ENCODE measurements at regions not wholly inside any gene's neighbourhood (a gene's known extent, or its start where the extent isn't known, plus 50 kb on each side); places are given as distances from the start of the nearest gene placed in this dataset.

DNA sequence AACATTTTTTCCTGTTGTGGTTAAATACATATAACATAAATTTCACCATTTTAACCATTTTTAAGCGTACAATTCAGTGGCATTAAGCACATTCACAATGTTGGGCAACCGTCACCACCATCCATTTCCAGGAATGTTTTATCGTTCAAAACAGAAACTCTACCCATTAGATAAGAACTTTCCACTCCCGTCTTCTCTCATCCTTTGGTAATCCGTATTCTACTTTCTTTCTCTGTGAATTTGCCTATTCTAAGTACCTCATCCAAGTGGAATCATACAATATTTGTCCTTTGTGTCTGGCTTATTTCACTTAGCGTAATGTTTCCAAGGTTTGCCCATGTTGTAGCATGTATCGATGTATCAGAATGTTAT is 336.0 kb downstream of the RRAGC start:
- no peaks in the 10 kb centered on the region for H3K36me3 Mint-ChIP-seq (ENCODE audit: insufficient read depth in 2 of 2)
- ATAC-seq (replicated peaks in 1 of 2): no peak

DNA sequence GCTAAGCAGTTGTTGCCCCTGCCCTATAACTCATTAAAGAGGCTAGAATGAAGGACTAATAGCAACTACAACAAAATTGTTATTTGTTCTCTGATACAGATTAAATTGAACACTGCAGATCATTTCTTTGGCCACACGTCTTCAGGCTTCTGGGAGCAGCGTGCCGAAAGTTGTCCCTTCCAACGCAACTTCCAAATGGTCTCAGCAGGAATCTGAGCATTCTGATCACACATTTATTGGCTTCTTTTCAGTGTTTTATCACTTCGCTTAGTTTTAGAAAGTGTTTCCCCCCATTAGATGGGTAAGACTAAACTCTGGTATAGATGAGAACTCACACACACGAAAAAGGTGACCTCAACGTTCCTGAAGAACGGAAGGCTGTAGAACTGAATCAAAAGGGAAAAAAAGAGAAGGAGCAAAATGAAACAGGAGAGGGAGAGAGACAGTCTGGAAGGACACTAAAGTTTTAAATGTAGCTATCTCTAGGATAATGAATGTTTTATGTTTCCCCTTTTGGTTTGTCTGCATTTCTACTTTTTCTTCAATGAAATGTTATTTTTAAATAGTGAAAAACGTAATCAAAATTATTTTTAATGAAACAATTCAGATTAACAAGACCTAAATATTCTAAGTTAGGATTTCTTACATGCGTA is 336.5 kb downstream of the RRAGC start:
- ATAC-seq (replicated peaks in 1 of 2) (no peak), DNase-seq (no peak)
- Mint-ChIP-seq H3K4me1 (ENCODE audit: low read depth) (peaks cover 21% of the 10 kb centered on the region), H3K27ac (no peak overlapping the region), H3K27me3 (ENCODE audit: low read depth) (no peaks in the 10 kb centered on the region), H3K36me3 (ENCODE audit: insufficient read depth in 2 of 2) (no peaks in the 10 kb centered on the region), H3K9me3 (no peaks in the 10 kb centered on the region), H3K4me3 (no peak overlapping the region)

More for the DNA sequence above, 336.0 kb downstream of the RRAGC start:
- H3K4me1 Mint-ChIP-seq (ENCODE audit: low read depth): peaks cover 22% of the 10 kb centered on the region
- no peaks in the 10 kb centered on the region for H3K27me3 Mint-ChIP-seq (ENCODE audit: low read depth)
- DNase-seq: no peak
- H3K9me3 Mint-ChIP-seq: no peaks in the 10 kb centered on the region
- no peak overlapping the region for H3K4me3 Mint-ChIP-seq
- no peak overlapping the region for H3K27ac Mint-ChIP-seq

DNA sequence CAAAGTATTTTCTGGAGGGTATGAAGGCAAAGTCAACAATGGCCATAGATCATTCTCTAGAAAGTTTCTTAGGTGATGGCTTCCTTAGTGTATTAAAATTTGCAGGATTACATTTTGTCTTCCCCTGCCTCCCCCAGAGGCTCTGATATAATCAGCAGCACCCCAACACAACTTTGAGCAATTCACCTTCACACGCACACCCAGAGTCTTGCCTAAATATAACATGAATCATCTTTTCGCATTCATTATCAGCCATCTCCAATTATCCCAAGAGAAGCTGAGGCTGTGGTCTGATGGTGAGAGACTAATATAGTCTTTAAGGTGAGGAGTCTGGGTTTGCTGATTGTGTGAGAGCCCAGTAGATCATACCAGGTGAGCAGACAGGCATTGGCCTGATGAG is 343.0 kb downstream of the RRAGC start:
- DNase-seq: no peak
- Mint-ChIP-seq H3K9me3 (no peaks in the 10 kb centered on the region), H3K27ac (no peak overlapping the region), H3K27me3 (ENCODE audit: low read depth) (no peaks in the 10 kb centered on the region), H3K36me3 (ENCODE audit: insufficient read depth in 2 of 2) (no peaks in the 10 kb centered on the region), H3K4me1 (ENCODE audit: low read depth) (no peaks in the 10 kb centered on the region), H3K4me3 (no peak overlapping the region)
- ATAC-seq (replicated peaks in 1 of 2): no peak

DNA sequence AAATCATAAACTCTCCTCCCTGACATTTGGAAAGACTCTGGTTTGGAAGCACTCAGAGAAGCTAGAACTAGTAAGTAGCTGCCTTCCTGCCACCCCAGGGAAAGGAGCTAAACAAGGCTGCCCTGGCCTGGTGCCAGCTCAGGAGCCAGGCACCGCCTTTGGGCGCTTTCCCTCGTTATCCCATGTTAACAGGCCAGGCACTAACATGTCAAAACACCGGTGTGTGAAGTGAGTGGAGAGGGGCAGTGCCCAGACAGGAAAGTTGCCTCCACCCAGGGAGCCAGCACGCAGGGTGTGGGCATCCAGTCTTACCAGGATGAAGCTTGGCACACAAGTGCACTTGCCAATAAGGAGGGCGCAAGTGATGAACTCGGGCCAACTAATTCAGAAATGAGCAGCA is 346.8 kb downstream of the RRAGC start:
- no peaks in the 10 kb centered on the region for H3K4me1 Mint-ChIP-seq (ENCODE audit: low read depth)
- no peaks in the 10 kb centered on the region for H3K36me3 Mint-ChIP-seq (ENCODE audit: insufficient read depth in 2 of 2)
- DNase-seq (no peak), ATAC-seq (replicated peaks in 1 of 2) (no peak)
- peaks cover 15% of the 10 kb centered on the region for H3K27me3 Mint-ChIP-seq (ENCODE audit: low read depth)
- H3K27ac Mint-ChIP-seq: no peak overlapping the region
- H3K9me3 Mint-ChIP-seq: no peaks in the 10 kb centered on the region
- H3K4me3 Mint-ChIP-seq: no peak overlapping the region

DNA sequence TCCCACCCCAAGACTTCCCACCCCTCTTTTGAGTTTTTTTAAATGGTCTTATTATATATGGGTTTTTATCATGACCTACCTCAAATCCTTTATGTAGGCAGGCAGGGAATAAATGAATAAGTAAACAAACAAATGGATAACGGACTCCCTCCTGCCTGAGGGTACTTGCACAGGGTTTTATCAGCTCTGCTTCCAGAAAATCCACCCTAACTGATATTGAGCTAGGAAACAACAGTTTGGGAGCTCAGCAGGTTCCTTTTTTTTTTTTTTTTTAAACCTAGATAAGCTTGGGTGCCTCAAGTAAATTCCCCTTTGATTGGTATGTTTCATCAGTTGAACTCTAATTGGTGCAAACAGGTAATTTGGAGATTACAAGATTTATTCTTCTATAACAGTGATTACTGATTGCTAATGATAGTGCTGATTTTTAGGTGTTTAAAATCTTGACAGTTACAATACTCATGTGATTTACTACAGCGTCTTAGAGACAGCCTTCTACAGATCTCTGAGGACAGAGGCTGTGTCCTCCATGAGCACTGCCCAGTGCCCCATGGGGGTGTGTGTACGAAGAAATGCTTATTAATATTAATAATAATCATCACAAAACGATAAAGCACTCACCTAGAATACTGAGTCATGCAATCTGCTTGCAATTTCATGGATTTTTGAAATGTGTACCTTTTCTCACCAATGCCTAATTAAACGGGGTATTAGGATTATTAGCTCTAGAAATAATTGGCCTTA is 347.4 kb downstream of the RRAGC start:
- Mint-ChIP-seq H3K4me1 (ENCODE audit: low read depth) (no peaks in the 10 kb centered on the region), H3K9me3 (no peaks in the 10 kb centered on the region), H3K27me3 (ENCODE audit: low read depth) (peaks cover 16% of the 10 kb centered on the region), H3K4me3 (no peak overlapping the region), H3K27ac (no peak overlapping the region), H3K36me3 (ENCODE audit: insufficient read depth in 2 of 2) (no peaks in the 10 kb centered on the region)
- ATAC-seq (replicated peaks in 1 of 2) (no peak), DNase-seq (no peak)

DNA sequence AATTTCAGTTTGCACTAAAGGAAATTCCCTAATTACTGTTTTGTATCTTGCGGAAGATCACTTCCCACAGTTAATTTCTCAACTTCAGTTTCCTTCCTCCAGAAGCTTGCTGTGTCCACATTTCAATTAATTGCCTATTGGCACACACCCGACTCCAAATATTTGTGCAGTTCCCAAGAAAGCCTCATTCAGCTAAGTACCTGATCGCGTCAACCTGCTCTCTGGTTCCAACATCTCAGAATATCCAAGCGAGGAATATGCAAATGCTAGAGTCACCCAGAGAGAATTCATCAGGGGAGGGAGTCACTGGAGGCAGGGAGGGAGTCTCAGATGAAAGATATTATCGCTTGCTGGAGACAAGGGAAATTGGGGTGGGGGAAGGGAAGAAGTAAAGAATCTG is 351.3 kb downstream of the RRAGC start:
- no peaks in the 10 kb centered on the region for H3K4me1 Mint-ChIP-seq (ENCODE audit: low read depth)
- no peaks in the 10 kb centered on the region for H3K36me3 Mint-ChIP-seq (ENCODE audit: insufficient read depth in 2 of 2)
- ATAC-seq (replicated peaks in 1 of 2) (no peak), DNase-seq (no peak)
- H3K27ac Mint-ChIP-seq: peak overlapping the region; percentile 19
- H3K4me3 Mint-ChIP-seq: no peak overlapping the region
- H3K9me3 Mint-ChIP-seq: no peaks in the 10 kb centered on the region
- H3K27me3 Mint-ChIP-seq (ENCODE audit: low read depth): peaks cover 27% of the 10 kb centered on the region

DNA sequence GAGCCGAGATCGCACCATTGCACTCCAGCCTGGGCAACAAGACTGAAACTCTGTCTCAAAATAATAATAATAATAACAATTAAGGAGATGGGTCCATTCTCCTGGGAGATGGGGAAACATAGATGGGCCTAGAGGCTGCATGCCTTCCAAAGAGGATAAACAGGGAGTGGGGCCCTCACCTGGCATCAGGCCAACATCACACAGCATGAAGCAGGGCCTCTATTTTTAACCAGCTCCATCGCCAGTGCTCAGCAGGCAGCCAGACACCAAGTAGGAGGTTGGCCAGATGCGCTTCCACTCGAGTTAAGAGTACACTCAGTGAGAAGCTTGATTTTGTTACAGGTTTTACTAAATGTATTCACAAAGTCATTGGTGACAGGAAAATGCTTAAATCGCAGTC is 352.0 kb downstream of the RRAGC start:
- Mint-ChIP-seq H3K27me3 (ENCODE audit: low read depth) (peaks cover 28% of the 10 kb centered on the region), H3K36me3 (ENCODE audit: insufficient read depth in 2 of 2) (no peaks in the 10 kb centered on the region), H3K27ac (no peak overlapping the region), H3K4me1 (ENCODE audit: low read depth) (no peaks in the 10 kb centered on the region), H3K9me3 (no peaks in the 10 kb centered on the region), H3K4me3 (no peak overlapping the region)
- DNase-seq (no peak), ATAC-seq (replicated peaks in 1 of 2) (no peak)

DNA sequence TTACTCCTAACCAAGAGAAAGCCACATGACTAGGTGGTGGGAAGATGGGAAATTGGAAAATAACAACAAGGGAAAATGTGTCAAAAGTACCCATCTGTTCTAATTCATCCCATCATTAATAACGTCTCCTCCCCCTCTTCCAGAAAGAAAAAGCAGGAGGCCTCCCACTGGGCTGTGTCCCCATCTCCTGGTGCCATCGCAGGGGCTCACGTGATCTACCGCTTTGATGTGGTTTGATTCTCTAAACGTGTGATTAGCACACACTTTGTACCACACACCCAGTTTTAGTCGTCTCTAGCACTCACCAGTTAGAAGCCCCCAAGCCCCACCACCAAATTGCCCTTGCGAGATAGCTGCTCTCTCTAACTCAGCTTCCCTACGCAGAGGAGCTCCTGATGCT is 353.6 kb downstream of the RRAGC start:
- no peak for ATAC-seq (replicated peaks in 1 of 2)
- no peak for DNase-seq
- Mint-ChIP-seq H3K4me3 (no peak overlapping the region), H3K27me3 (ENCODE audit: low read depth) (peaks cover 24% of the 10 kb centered on the region), H3K27ac (no peak overlapping the region), H3K9me3 (no peaks in the 10 kb centered on the region), H3K36me3 (ENCODE audit: insufficient read depth in 2 of 2) (no peaks in the 10 kb centered on the region), H3K4me1 (ENCODE audit: low read depth) (no peaks in the 10 kb centered on the region)

DNA sequence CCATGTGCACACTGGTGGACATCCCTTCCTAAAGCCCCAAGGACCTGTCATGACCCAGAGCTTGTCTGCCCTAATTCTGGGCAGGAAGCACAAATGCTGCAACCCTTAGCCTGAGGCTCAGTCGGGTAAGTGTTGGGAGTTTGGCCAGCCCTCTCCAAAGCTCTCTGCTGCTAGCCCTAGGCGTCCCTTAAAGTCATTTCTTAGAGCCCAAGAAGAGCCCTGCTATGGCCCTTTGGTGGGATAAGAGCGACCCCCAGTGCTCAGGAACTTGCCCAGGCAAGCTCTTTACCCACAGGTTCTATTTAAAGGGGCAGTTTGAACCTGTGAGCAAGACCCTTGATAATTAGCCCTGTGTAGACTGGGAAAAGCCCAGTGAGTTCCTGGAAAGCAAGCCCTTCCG is 356.8 kb downstream of the RRAGC start:
- ATAC-seq (replicated peaks in 1 of 2) (no peak), DNase-seq (no peak)
- Mint-ChIP-seq H3K9me3 (no peaks in the 10 kb centered on the region), H3K36me3 (ENCODE audit: insufficient read depth in 2 of 2) (no peaks in the 10 kb centered on the region), H3K27me3 (ENCODE audit: low read depth) (peaks cover 31% of the 10 kb centered on the region), H3K4me3 (no peak overlapping the region), H3K27ac (no peak overlapping the region), H3K4me1 (ENCODE audit: low read depth) (peaks cover 5% of the 10 kb centered on the region)

DNA sequence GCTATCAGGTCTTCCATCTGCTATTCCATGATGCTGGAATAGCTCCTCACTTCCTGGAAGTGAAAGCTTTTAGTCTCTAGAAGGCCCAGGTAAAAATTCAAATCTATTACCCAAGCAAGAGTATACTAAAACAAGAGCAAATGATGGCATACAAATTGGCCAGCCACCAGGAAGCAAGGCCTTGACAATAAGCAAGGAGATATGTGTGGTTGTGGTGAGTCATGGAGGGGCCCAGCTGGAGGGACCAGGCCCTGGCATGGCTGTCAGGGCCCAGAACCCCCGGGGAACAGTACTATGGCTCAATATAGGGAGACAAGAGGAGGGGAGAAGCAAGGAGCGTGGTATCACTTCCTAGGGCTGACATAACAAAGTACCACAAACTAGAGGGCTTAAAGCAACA is 358.7 kb downstream of the RRAGC start:
- Mint-ChIP-seq H3K4me1 (ENCODE audit: low read depth) (peaks cover 5% of the 10 kb centered on the region), H3K4me3 (no peak overlapping the region), H3K36me3 (ENCODE audit: insufficient read depth in 2 of 2) (no peaks in the 10 kb centered on the region), H3K27ac (no peak overlapping the region), H3K9me3 (no peaks in the 10 kb centered on the region), H3K27me3 (ENCODE audit: low read depth) (peaks cover 31% of the 10 kb centered on the region)
- DNase-seq (no peak), ATAC-seq (replicated peaks in 1 of 2) (no peak)

DNA sequence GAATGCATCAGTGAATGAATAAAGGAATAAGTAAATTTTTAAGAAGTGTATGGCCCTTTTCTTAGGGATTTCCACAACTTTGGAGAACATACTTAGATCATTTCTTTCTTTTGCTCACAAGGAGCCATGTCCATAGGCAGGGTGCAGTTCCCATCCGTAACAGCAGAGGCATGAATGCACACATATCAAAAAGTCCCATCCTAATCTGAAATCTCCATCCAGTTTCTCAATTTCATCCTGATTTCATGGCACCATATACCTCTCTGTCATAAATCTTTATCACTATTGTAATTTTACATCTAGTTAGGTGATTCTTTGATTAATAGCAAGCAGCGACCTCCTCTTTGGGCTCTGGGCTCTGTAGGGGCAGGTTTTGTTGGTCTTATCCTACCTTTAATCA is 359.2 kb downstream of the RRAGC start:
- peaks cover 31% of the 10 kb centered on the region for H3K27me3 Mint-ChIP-seq (ENCODE audit: low read depth)
- H3K9me3 Mint-ChIP-seq: no peaks in the 10 kb centered on the region
- H3K36me3 Mint-ChIP-seq (ENCODE audit: insufficient read depth in 2 of 2): no peaks in the 10 kb centered on the region
- no peak overlapping the region for H3K4me3 Mint-ChIP-seq
- no peak for DNase-seq
- no peak overlapping the region for H3K27ac Mint-ChIP-seq
- ATAC-seq (replicated peaks in 1 of 2): no peak
- H3K4me1 Mint-ChIP-seq (ENCODE audit: low read depth): peaks cover 5% of the 10 kb centered on the region

DNA sequence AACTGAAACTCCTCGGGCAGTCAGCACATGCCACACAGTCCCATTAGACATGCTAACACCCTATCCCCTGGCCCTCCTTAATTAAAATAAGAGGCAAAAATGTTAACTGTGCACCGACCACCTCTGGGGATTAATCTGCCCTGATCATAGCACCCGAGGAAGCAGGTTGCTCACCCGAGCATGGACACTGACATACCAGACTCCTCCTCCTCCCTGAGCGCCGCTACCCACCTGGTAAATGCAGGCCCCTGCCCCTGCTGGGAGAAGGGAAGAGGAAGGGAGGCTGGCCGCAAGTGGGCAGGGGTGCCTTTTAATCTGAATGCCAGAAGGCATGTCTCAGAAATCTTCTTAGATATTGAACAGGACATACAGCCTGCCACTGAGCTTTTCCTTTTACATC is 360.9 kb downstream of the RRAGC start:
- H3K4me3 Mint-ChIP-seq: no peak overlapping the region
- DNase-seq (no peak), ATAC-seq (replicated peaks in 1 of 2) (no peak)
- no peak overlapping the region for H3K27ac Mint-ChIP-seq
- no peaks in the 10 kb centered on the region for H3K9me3 Mint-ChIP-seq
- peaks cover 5% of the 10 kb centered on the region for H3K4me1 Mint-ChIP-seq (ENCODE audit: low read depth)
- H3K27me3 Mint-ChIP-seq (ENCODE audit: low read depth): peaks cover 24% of the 10 kb centered on the region
- no peaks in the 10 kb centered on the region for H3K36me3 Mint-ChIP-seq (ENCODE audit: insufficient read depth in 2 of 2)

DNA sequence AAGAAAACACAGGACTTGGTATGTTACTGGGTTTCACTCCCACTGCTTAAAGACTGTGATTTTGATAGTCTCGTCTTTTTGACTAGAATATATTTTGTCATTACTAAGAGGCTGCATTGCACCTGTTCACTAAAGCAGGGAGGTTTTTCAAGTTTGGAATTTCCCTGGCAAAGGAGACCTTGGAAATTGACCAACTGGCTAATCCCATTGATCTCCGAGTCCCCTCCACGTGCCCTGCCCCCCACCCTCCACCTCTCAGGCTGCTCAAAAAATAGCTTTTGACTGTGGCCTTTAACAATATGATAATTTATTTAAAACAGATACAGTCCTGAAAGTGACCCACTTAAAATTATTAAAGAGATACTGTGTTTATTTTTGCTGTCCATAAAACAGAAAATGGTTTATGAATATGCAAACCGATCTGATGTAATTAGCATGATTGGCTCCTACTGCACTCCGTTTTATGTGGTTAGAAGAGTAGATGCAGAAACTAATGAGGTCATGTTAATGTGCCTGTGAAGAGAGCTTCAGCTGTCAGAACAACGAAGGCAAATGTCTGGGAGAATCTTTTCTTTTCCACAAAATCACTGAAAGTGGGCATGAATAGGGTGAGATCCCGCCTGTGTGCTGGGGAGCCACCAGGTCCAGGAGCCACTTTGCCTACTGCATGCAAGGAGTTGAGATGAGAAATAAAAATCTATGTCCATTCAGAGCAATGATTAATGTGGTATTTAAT is 361.5 kb downstream of the RRAGC start:
- ATAC-seq (replicated peaks in 1 of 2) (no peak), DNase-seq (no peak)
- H3K4me3 Mint-ChIP-seq: no peak overlapping the region
- peaks cover 5% of the 10 kb centered on the region for H3K4me1 Mint-ChIP-seq (ENCODE audit: low read depth)
- H3K27me3 Mint-ChIP-seq (ENCODE audit: low read depth): peaks cover 18% of the 10 kb centered on the region
- H3K27ac Mint-ChIP-seq: no peak overlapping the region
- no peaks in the 10 kb centered on the region for H3K36me3 Mint-ChIP-seq (ENCODE audit: insufficient read depth in 2 of 2)
- H3K9me3 Mint-ChIP-seq: no peaks in the 10 kb centered on the region

Data from activated T-cell treated with anti-CD3 and anti-CD28 coated beads, Interleukin-2, amount 50 U/mL, for 72 hours (primary cell).